Stomach (tissue), 4 donors: ENCODE measurements at regions not wholly inside any gene's neighbourhood (a gene's known extent, or its start where the extent isn't known, plus 50 kb on each side); places are given as distances from the start of the nearest gene placed in this dataset.

Experiments
- CTCF ChIP-seq, 7 experiments: fragments of 450-650 bp in 4 of 7; fragments of 200-600 bp in 3 of 7; sonication (generic) in 3 of 7; IDR thresholded peaks; one replicate each; pipeline ENCODE4 v1.5.1; 2016 to 2019; ENCODE audit warnings: antibody characterized with exemption in 7 of 7, control low read depth in 2 of 7, mild to moderate bottlenecking in 1 of 7
- POLR2AphosphoS5 ChIP-seq, 3 donors: sonication (generic); formaldehyde crosslinking; IDR thresholded peaks; one replicate each; pipeline ENCODE4 v1.6.1; 2016; ENCODE audit warnings: antibody characterized with exemption in 3 of 3

- TF ChIP-seq CTCF (IDR thresholded peaks at IDR 0.05) (no peak), POLR2AphosphoS5 (IDR thresholded peaks at IDR 0.05) (no peak)
Observed at GRCh38 chr10:8159341-8160165, 105.1 kb downstream of the GATA3 start.
